ENCODE measurements at regions not wholly inside any gene's neighbourhood (a gene's known extent, or its start where the extent isn't known, plus 50 kb on each side); places are given as distances from the start of the nearest gene placed in this dataset.

DNA sequence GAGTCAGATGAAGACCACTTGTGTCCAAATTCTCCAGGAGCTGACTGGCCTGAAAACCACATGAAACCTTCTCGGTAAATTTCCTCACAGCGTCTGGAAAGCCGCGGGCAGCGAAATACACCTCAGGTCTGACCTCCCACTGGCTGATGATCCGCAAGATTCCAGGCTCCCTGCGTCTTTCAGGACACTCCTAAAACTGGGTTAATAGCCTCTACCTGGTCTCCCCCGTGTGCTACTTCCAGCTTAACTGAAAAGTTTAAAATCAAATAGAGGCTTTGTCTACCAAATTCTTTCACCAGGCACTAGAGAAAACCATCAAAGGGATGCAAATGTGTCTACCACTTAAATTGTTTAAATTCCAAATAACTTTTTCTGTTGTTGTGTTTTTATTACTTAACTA lies 312.6 kb downstream of the DRD1 start:
- no peaks in the 10 kb centered on the region for H3K79me2 ChIP-seq (ENCODE audit: insufficient read depth)
- no peak for DNase-seq
- TF ChIP-seq EZH2phosphoT487 (IDR thresholded peaks at IDR 0.05; ENCODE audit: insufficient read depth, low read depth) (no peak), EZH2 (IDR thresholded peaks at IDR 0.05; ENCODE audit: insufficient read depth, poor library complexity, severe bottlenecking) (no peak)
- H3K4me1 ChIP-seq (ENCODE audit: insufficient read depth): no peaks in the 10 kb centered on the region
- WGBS, 2 experiments (ENCODE audit: low coverage in 1 of 2, low lambda C conversion rate in 2 of 2, missing lambda C conversion rate in 2 of 2): 14 to 15% methylated on average over 8 of the region's 8 CpGs
- H4K20me1 ChIP-seq (ENCODE audit: insufficient read depth): no peaks in the 10 kb centered on the region
- H3K9me2 ChIP-seq (ENCODE audit: insufficient read depth): no peaks in the 10 kb centered on the region
- H3K27ac ChIP-seq: no peak overlapping the region
- H3K9ac ChIP-seq: no peak overlapping the region
- H3K27me3 ChIP-seq (replicated peaks; ENCODE audit: insufficient read depth): no peaks in the 10 kb centered on the region
- H3K9me3 ChIP-seq (ENCODE audit: low read depth): no peaks in the 10 kb centered on the region
- H3F3A ChIP-seq (ENCODE audit: insufficient read depth): no peaks in the 10 kb centered on the region
- no peak overlapping the region for H2AFZ ChIP-seq
- no peak overlapping the region for H3K4me2 ChIP-seq (ENCODE audit: unreplicated experiment)
- in situ Hi-C loops (cut with MboI): no loop called here
- no peaks in the 10 kb centered on the region for H3K36me3 ChIP-seq (ENCODE audit: low read depth)
- no peak overlapping the region for H3K4me3 ChIP-seq

DNA sequence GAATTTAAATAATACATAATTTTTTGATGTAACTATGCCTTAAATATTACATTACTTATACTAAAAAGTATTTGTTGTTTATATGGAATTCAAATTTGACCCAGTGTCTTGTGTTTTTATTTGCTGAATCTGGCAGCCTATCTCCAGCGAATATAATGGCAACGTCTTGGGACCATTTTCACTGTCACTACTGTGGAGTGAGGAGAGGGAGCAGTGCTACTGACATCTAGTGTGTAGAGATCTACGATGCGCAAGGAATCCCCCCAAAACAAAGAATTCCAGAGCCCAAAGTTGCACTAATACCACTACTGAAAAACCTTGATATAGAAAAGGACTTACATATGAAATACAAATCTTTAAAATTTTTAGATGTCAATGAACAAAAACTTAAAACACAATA lies 314.4 kb downstream of the DRD1 start:
- no peak for TF ChIP-seq EZH2phosphoT487 (IDR thresholded peaks at IDR 0.05; ENCODE audit: insufficient read depth, low read depth)
- Histone ChIP-seq H3K27me3 (replicated peaks; ENCODE audit: insufficient read depth) (no peaks in the 10 kb centered on the region), H4K20me1 (ENCODE audit: insufficient read depth) (no peaks in the 10 kb centered on the region), H3K27ac (no peak overlapping the region), H3K9ac (no peak overlapping the region), H3K4me1 (ENCODE audit: insufficient read depth) (no peaks in the 10 kb centered on the region), H3F3A (ENCODE audit: insufficient read depth) (no peaks in the 10 kb centered on the region), H3K4me2 (ENCODE audit: unreplicated experiment) (no peak overlapping the region), H3K79me2 (ENCODE audit: insufficient read depth) (no peaks in the 10 kb centered on the region), H3K9me3 (ENCODE audit: low read depth) (no peaks in the 10 kb centered on the region), H2AFZ (no peak overlapping the region), H3K9me2 (ENCODE audit: insufficient read depth) (no peaks in the 10 kb centered on the region), H3K4me3 (no peak overlapping the region), H3K36me3 (ENCODE audit: low read depth) (no peaks in the 10 kb centered on the region)
- in situ Hi-C loops (cut with MboI): no loop called here
- no peak for DNase-seq
- WGBS, 2 experiments (ENCODE audit: low coverage in 1 of 2, low lambda C conversion rate in 2 of 2, missing lambda C conversion rate in 2 of 2): 44 to 48% methylated on average over 4 of the region's 4 CpGs

DNA sequence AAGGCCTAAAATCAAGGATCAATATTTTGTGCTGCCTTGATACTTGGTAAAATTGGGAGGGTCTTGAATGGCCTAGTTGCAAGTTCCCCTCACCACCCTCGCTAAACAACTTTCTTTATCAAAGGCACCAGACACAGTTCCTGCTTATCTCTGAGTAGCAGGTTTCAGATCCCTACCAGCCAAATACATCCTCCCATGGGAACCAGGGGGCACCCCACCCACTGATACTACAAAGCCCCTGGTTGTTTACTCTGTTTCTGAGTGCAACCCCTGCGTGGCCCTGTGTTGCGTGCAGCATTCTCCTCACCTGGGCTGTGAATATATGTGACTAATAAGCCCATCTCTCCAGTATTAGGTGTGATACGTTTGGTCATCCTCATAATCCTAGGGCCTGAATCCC lies 314.9 kb downstream of the DRD1 start:
- no peak overlapping the region for H3K4me3 ChIP-seq

DNA sequence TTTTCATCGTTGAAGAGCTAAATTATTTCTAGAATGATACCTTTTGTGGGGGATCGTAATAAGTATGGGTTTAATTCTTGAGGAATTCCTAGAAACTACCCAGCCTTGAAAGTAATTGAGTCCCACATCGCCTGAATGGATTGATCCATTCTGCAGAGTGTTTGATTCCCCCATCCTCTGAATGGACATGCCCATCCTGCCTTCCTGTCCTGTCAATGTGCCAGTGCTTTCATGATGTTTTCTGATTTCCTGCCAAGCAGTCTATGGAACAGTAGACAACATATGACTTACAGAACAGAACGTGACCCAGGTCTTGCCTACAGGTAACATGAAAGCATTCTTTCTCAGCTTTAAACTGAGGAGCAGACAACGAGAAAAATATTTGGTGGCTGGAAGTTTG lies 319.2 kb downstream of the DRD1 start:
- Histone ChIP-seq H3K9me2 (ENCODE audit: insufficient read depth) (no peaks in the 10 kb centered on the region), H3K27ac (no peak overlapping the region), H3K36me3 (ENCODE audit: low read depth) (no peaks in the 10 kb centered on the region), H3K79me2 (ENCODE audit: insufficient read depth) (no peaks in the 10 kb centered on the region), H3K9me3 (ENCODE audit: low read depth) (no peaks in the 10 kb centered on the region), H3K4me3 (no peak overlapping the region), H4K20me1 (ENCODE audit: insufficient read depth) (no peaks in the 10 kb centered on the region), H3K27me3 (replicated peaks; ENCODE audit: insufficient read depth) (no peaks in the 10 kb centered on the region), H2AFZ (no peak overlapping the region), H3K4me1 (ENCODE audit: insufficient read depth) (no peaks in the 10 kb centered on the region), H3K9ac (no peak overlapping the region), H3K4me2 (ENCODE audit: unreplicated experiment) (no peak overlapping the region), H3F3A (ENCODE audit: insufficient read depth) (no peaks in the 10 kb centered on the region)
- in situ Hi-C loops (cut with MboI): no loop called here
- DNase-seq: no peak
- 2 to 9% methylated on average over 5 of the region's 5 CpGs for WGBS, 2 experiments (ENCODE audit: low coverage in 1 of 2, low lambda C conversion rate in 2 of 2, missing lambda C conversion rate in 2 of 2)
- no peak for TF ChIP-seq EZH2 (IDR thresholded peaks at IDR 0.05; ENCODE audit: insufficient read depth, poor library complexity, severe bottlenecking)
- no peak for TF ChIP-seq EZH2phosphoT487 (IDR thresholded peaks at IDR 0.05; ENCODE audit: insufficient read depth, low read depth)

More for the DNA sequence above, 314.9 kb downstream of the DRD1 start:
- Histone ChIP-seq H3K27me3 (replicated peaks; ENCODE audit: insufficient read depth) (no peaks in the 10 kb centered on the region), H3K9me3 (ENCODE audit: low read depth) (no peaks in the 10 kb centered on the region), H3F3A (ENCODE audit: insufficient read depth) (no peaks in the 10 kb centered on the region), H3K9ac (no peak overlapping the region), H4K20me1 (ENCODE audit: insufficient read depth) (no peaks in the 10 kb centered on the region), H3K79me2 (ENCODE audit: insufficient read depth) (no peaks in the 10 kb centered on the region), H3K4me2 (ENCODE audit: unreplicated experiment) (no peak overlapping the region), H3K4me1 (ENCODE audit: insufficient read depth) (no peaks in the 10 kb centered on the region), H3K36me3 (ENCODE audit: low read depth) (no peaks in the 10 kb centered on the region), H2AFZ (no peak overlapping the region), H3K27ac (no peak overlapping the region), H3K9me2 (ENCODE audit: insufficient read depth) (no peaks in the 10 kb centered on the region)
- TF ChIP-seq EZH2 (IDR thresholded peaks at IDR 0.05; ENCODE audit: insufficient read depth, poor library complexity, severe bottlenecking) (no peak), EZH2phosphoT487 (IDR thresholded peaks at IDR 0.05; ENCODE audit: insufficient read depth, low read depth) (no peak)
- no peak for DNase-seq
- in situ Hi-C loops (cut with MboI): no loop called here
- 25 to 27% methylated on average over 4 of the region's 4 CpGs for WGBS, 2 experiments (ENCODE audit: low coverage in 1 of 2, low lambda C conversion rate in 2 of 2, missing lambda C conversion rate in 2 of 2)

DNA sequence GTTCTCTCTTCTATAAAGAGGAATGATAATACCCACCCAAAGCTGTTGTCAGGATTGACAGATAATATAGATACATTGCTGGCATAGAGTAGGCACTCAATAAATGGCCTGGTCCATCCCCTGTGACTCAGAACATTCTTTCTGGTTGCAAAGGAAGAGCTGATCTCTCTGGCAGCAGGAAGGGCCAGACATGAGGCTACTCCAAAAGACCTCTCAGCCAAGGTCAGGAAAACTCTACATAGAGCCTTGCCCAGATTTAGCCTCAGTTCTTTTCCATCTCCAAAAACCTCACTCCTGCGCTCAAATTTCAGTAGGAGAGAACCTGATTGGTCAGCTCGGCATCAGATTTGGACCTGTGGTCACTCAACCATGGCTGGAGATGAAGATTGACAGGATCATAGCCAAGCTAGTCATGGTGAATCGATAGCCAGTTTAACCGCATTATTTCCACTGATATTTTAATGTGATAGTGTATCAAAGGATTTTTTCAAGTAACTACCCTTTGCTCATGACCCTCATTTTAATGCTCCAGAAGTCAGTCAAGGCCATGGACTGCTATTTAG lies 319.6 kb downstream of the DRD1 start:
- no peak overlapping the region for H2AFZ ChIP-seq
- in situ Hi-C loops (cut with MboI): no loop called here
- H3K79me2 ChIP-seq (ENCODE audit: insufficient read depth): no peaks in the 10 kb centered on the region
- no peaks in the 10 kb centered on the region for H4K20me1 ChIP-seq (ENCODE audit: insufficient read depth)
- no peak overlapping the region for H3K9ac ChIP-seq
- no peaks in the 10 kb centered on the region for H3K4me1 ChIP-seq (ENCODE audit: insufficient read depth)
- 14 to 17% methylated on average over 4 of the region's 4 CpGs for WGBS, 2 experiments (ENCODE audit: low coverage in 1 of 2, low lambda C conversion rate in 2 of 2, missing lambda C conversion rate in 2 of 2)
- H3K9me2 ChIP-seq (ENCODE audit: insufficient read depth): no peaks in the 10 kb centered on the region
- H3K27ac ChIP-seq: no peak overlapping the region
- H3K27me3 ChIP-seq (replicated peaks; ENCODE audit: insufficient read depth): no peaks in the 10 kb centered on the region
- H3K9me3 ChIP-seq (ENCODE audit: low read depth): no peaks in the 10 kb centered on the region
- H3K36me3 ChIP-seq (ENCODE audit: low read depth): no peaks in the 10 kb centered on the region
- H3F3A ChIP-seq (ENCODE audit: insufficient read depth): no peaks in the 10 kb centered on the region
- no peak overlapping the region for H3K4me2 ChIP-seq (ENCODE audit: unreplicated experiment)
- TF ChIP-seq EZH2phosphoT487 (IDR thresholded peaks at IDR 0.05; ENCODE audit: insufficient read depth, low read depth): no peak
- no peak for TF ChIP-seq EZH2 (IDR thresholded peaks at IDR 0.05; ENCODE audit: insufficient read depth, poor library complexity, severe bottlenecking)
- DNase-seq: no peak
- no peak overlapping the region for H3K4me3 ChIP-seq
